ENCODE measurements at regions not wholly inside any gene's neighbourhood (a gene's known extent, or its start where the extent isn't known, plus 50 kb on each side); places are given as distances from the start of the nearest gene placed in this dataset.

GRCh38 chr10:107942826-107943225, 778.3 kb upstream of the SORCS1 start:
- no peaks in the 10 kb centered on the region for H3K27me3 ChIP-seq
- H3K36me3 ChIP-seq, result no peaks in the 10 kb centered on the region
- no peak for DNase-seq
- H3K4me1 ChIP-seq, result no peaks in the 10 kb centered on the region
- TF ChIP-seq CTCF (IDR thresholded peaks at IDR 0.05; ENCODE audit: low read depth, low read length), result no peak
- H3K4me3 ChIP-seq (ENCODE audit: low read depth, low read length), result no peak overlapping the region
- H3K9me3 ChIP-seq, result no peaks in the 10 kb centered on the region

GRCh38 chr10:107933076-107933475, 768.6 kb upstream of the SORCS1 start:
- H3K36me3 ChIP-seq, result no peaks in the 10 kb centered on the region
- H3K4me3 ChIP-seq (ENCODE audit: low read depth, low read length), result no peak overlapping the region
- H3K9me3 ChIP-seq, result no peaks in the 10 kb centered on the region
- H3K4me1 ChIP-seq, result no peaks in the 10 kb centered on the region
- H3K27me3 ChIP-seq, result no peaks in the 10 kb centered on the region
- no peak for TF ChIP-seq CTCF (IDR thresholded peaks at IDR 0.05; ENCODE audit: low read depth, low read length)
- DNase-seq, result no peak

- peak; percentile 11; the same call in 1 of the 2 replicates for TF ChIP-seq CTCF (IDR thresholded peaks at IDR 0.05; ENCODE audit: low read depth, low read length)
- no peaks in the 10 kb centered on the region for H3K36me3 ChIP-seq
- H3K9me3 ChIP-seq, result no peaks in the 10 kb centered on the region
- H3K4me3 ChIP-seq (ENCODE audit: low read depth, low read length), result no peak overlapping the region
- no peak for DNase-seq
- H3K27me3 ChIP-seq, result no peaks in the 10 kb centered on the region
- H3K4me1 ChIP-seq, result no peaks in the 10 kb centered on the region
Observed at GRCh38 chr10:107931808-107932207, 767.3 kb upstream of the SORCS1 start.

- TF ChIP-seq CTCF (IDR thresholded peaks at IDR 0.05; ENCODE audit: low read depth, low read length), result no peak
- H3K9me3 ChIP-seq, result no peaks in the 10 kb centered on the region
- no peaks in the 10 kb centered on the region for H3K4me1 ChIP-seq
- no peaks in the 10 kb centered on the region for H3K27me3 ChIP-seq
- H3K36me3 ChIP-seq, result no peaks in the 10 kb centered on the region
- H3K4me3 ChIP-seq (ENCODE audit: low read depth, low read length), result no peak overlapping the region
- no peak for DNase-seq
Observed at GRCh38 chr10:107930037-107930436, 765.5 kb upstream of the SORCS1 start.

GRCh38 chr10:107924458-107924857, 760.0 kb upstream of the SORCS1 start:
- H3K9me3 ChIP-seq, result no peaks in the 10 kb centered on the region
- H3K36me3 ChIP-seq, result no peaks in the 10 kb centered on the region
- H3K27me3 ChIP-seq, result no peaks in the 10 kb centered on the region
- TF ChIP-seq CTCF (IDR thresholded peaks at IDR 0.05; ENCODE audit: low read depth, low read length), result no peak
- H3K4me1 ChIP-seq, result no peaks in the 10 kb centered on the region
- no peak overlapping the region for H3K4me3 ChIP-seq (ENCODE audit: low read depth, low read length)
- no peak for DNase-seq

- Histone ChIP-seq H3K4me3 (ENCODE audit: low read depth, low read length) (no peak overlapping the region), H3K27me3 (no peaks in the 10 kb centered on the region), H3K4me1 (no peaks in the 10 kb centered on the region), H3K36me3 (no peaks in the 10 kb centered on the region), H3K9me3 (no peaks in the 10 kb centered on the region; the same call in 1 of the 2 replicates)
- no peak for TF ChIP-seq CTCF (IDR thresholded peaks at IDR 0.05; ENCODE audit: low read depth, low read length)
- peak; percentile 57 for DNase-seq
Observed at GRCh38 chr10:107919626-107920235, 755.2 kb upstream of the SORCS1 start.
